ENCODE measurements at regions not wholly inside any gene's neighbourhood (a gene's known extent, or its start where the extent isn't known, plus 50 kb on each side); places are given as distances from the start of the nearest gene placed in this dataset.

DNA sequence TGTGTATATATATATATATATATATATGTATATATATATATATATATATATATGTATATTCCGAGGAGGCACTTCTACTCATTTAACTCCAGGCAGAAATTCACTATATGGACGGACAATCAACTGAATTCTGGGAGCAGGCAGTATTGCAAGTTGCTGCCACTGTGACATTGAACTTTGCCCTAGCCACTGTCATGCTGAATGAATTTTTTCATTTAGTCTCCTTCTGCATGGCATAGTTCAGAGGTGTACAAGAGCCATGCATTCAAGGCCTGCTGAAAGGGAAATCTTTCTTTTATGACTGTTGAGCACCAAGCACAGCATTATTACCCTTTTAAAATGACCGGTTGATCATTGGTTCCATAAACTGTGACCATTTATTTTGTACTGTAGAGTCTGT lies 176.2 kb upstream of the THRB start:
- intact Hi-C loops (cut with micrococcal nuclease), result no loop called here
- H3K56ac ChIP-seq (ENCODE audit: extremely low read depth, insufficient read depth, low read length), result no peak overlapping the region
- H2BK120ac ChIP-seq (ENCODE audit: low read depth, low read length), result no peak overlapping the region

More for the DNA sequence above, 176.2 kb upstream of the THRB start:
- CTCF ChIA-PET, result no interaction called here
- no peaks in the 10 kb centered on the region for H3K79me1 ChIP-seq (ENCODE audit: low read depth in 1 of 2, low read length in 2 of 2)
- no peak overlapping the region for H3K18ac ChIP-seq (ENCODE audit: low read depth, low read length)
- DNase-seq (no peak), ATAC-seq (ENCODE audit: low read depth) (no peak)
- H3K9me3 ChIP-seq (ENCODE audit: control insufficient read depth, insufficient read depth, low read length), result no peaks in the 10 kb centered on the region
- no peak overlapping the region for H2BK20ac ChIP-seq (ENCODE audit: low read depth, low read length)
- H2AFZ ChIP-seq (replicated peaks; ENCODE audit: low read length, poor library complexity), result no peak overlapping the region
- no peak overlapping the region for H3K9ac ChIP-seq (ENCODE audit: low read depth, low read length)
- H3K27me3 ChIP-seq (ENCODE audit: control insufficient read depth, insufficient read depth, low read length), result peaks cover 2% of the 10 kb centered on the region; the same call in 1 of the 2 replicates
- in situ Hi-C loops (cut with MboI; ENCODE audit: low sequenced_read_pairs), result no loop called here
- H4K91ac ChIP-seq (ENCODE audit: insufficient read depth, low read depth, low read length), result no peak overlapping the region
- no peak overlapping the region for H3K23ac ChIP-seq (ENCODE audit: low read depth, low read length)
- H2BK5ac ChIP-seq (ENCODE audit: low read depth, low read length, poor library complexity, severe bottlenecking), result no peak overlapping the region
- no peaks in the 10 kb centered on the region for H3K36me3 ChIP-seq (ENCODE audit: control insufficient read depth, insufficient read depth, low read length)
- H3K9me1 ChIP-seq (ENCODE audit: insufficient read depth, low read length), result no peaks in the 10 kb centered on the region
- dilution Hi-C loops (cut with HindIII; ENCODE audit: low sequenced_read_pairs, unreplicated experiment), result no loop called here
- no peaks in the 10 kb centered on the region for H3K4me1 ChIP-seq (ENCODE audit: control insufficient read depth, insufficient read depth, low read length)
- no peak for TF ChIP-seq USF2 (IDR thresholded peaks at IDR 0.05; ENCODE audit: low read depth, low read length)
- no peak for TF ChIP-seq POLR2A (IDR thresholded peaks at IDR 0.05; ENCODE audit: low read depth, low read length)
- no peak for TF ChIP-seq MXI1 (IDR thresholded peaks at IDR 0.05; ENCODE audit: borderline replicate concordance, low read depth, low read length)
- no peak for TF ChIP-seq MAZ (IDR thresholded peaks at IDR 0.05; ENCODE audit: borderline replicate concordance, low read depth, low read length)
- TF ChIP-seq RFX5 (IDR thresholded peaks at IDR 0.05; ENCODE audit: low read depth, low read length), result no peak
- TF ChIP-seq MAFK (IDR thresholded peaks at IDR 0.05; ENCODE audit: low read depth, low read length), result no peak
- no peak for TF ChIP-seq RCOR1 (IDR thresholded peaks at IDR 0.05; ENCODE audit: insufficient replicate concordance, low read length)
- no peak for TF ChIP-seq FOS (IDR thresholded peaks at IDR 0.05; ENCODE audit: low read depth, low read length)
- TF ChIP-seq, protein P1, sequence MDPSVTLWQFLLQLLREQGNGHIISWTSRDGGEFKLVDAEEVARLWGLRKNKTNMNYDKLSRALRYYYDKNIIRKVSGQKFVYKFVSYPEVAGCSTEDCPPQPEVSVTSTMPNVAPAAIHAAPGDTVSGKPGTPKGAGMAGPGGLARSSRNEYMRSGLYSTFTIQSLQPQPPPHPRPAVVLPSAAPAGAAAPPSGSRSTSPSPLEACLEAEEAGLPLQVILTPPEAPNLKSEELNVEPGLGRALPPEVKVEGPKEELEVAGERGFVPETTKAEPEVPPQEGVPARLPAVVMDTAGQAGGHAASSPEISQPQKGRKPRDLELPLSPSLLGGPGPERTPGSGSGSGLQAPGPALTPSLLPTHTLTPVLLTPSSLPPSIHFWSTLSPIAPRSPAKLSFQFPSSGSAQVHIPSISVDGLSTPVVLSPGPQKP (IDR thresholded peaks at IDR 0.05; ENCODE audit: borderline replicate concordance, low read depth, low read length), result no peak
- H2BK15ac ChIP-seq (ENCODE audit: low read depth, low read length), result no peak overlapping the region
- POLR2A ChIA-PET (ENCODE audit: unreplicated experiment), result no interaction called here
- no peak overlapping the region for H3K27ac ChIP-seq (ENCODE audit: insufficient read depth, low read length)
- H2AK9ac ChIP-seq (replicated peaks; ENCODE audit: low read depth, low read length, poor library complexity), result no peak overlapping the region
- H4K5ac ChIP-seq (ENCODE audit: low read depth, low read length), result no peak overlapping the region
- no peak overlapping the region for H3K14ac ChIP-seq (replicated peaks; ENCODE audit: low read depth, low read length)
- no peak overlapping the region for H3K4me3 ChIP-seq (ENCODE audit: insufficient read depth, low read depth, low read length)
- no TSS peak for BruUV-seq (replicated peaks)
- H3K4ac ChIP-seq (ENCODE audit: low read depth, low read length), result no peak overlapping the region
- no peak overlapping the region for H4K8ac ChIP-seq (ENCODE audit: low read depth in 2 of 2, low read length in 2 of 2)
- H2AK5ac ChIP-seq (ENCODE audit: low read depth, low read length), result no peak overlapping the region
- H3K4me2 ChIP-seq (ENCODE audit: low read depth, low read length), result no peak overlapping the region
- no peaks in the 10 kb centered on the region for H4K20me1 ChIP-seq (ENCODE audit: insufficient read depth, low read length)
- no CpG with 5 or more reads among the region's 3 CpGs for WGBS, 2 experiments (ENCODE audit: extremely low coverage in 2 of 2, insufficient read length in 1 of 2)
